H1 (cell line): ENCODE measurements at regions not wholly inside any gene's neighbourhood (a gene's known extent, or its start where the extent isn't known, plus 50 kb on each side); places are given as distances from the start of the nearest gene placed in this dataset.

ENCODE experiments used
- CTCF ChIA-PET: fragments of 300-600 bp; sonication (Branson Sonifier 250); formaldehyde crosslinking; loops from one replicate; lab custom pipeline; 2021; ENCODE audit not compliant: partially characterized antibody; lab: Charles Lee
- POLR2A ChIA-PET: fragments of 300-600 bp; sonication (Branson Sonifier 250); formaldehyde crosslinking; loops from one replicate; lab custom pipeline; 2021; ENCODE audit warnings: inconsistent platforms; ENCODE audit not compliant: partially characterized antibody; lab: Charles Lee
- DNase-seq, 2 experiments: peaks; one replicate each; pipeline versions ENCODE4 v3.0.0 to v3.0.0-alpha.2; 2010 to 2022; ENCODE audit warnings: low spot score in 2 of 2, low read depth in 1 of 2, mixed read lengths in 1 of 2
- FAIRE-seq: peaks from 2 replicates; lab custom pipeline; 2011; peaks lifted over from hg19 to GRCh38; lab: Jason Lieb, UNC
- H2AFZ ChIP-seq: 2 replicates; pipeline ENCODE4 v1.8.1; 2012; ENCODE audit warnings: low read length, inconsistent platforms
- H2AK5ac ChIP-seq: 2 replicates; pipeline ENCODE4 v1.6.1; 2013; ENCODE audit warnings: low read depth, low read length
- H2BK120ac ChIP-seq: replicated peaks from 2 replicates; pipeline ENCODE3; 2013; ENCODE audit warnings: low read depth, low read length, inconsistent platforms
- H2BK12ac ChIP-seq: 2 replicates; pipeline ENCODE4 v1.6.1; 2013; ENCODE audit warnings: low read depth, low read length
- H2BK15ac ChIP-seq: 2 replicates; pipeline ENCODE4 v1.6.1; 2013; ENCODE audit warnings: low read length
- H2BK20ac ChIP-seq: 2 replicates; pipeline ENCODE4 v1.6.1; 2013; ENCODE audit warnings: low read length
- H2BK5ac ChIP-seq: 2 replicates; pipeline ENCODE4 v1.6.1; 2013; ENCODE audit warnings: low read depth, low read length
- H3K14ac ChIP-seq: 2 replicates; pipeline ENCODE4 v1.6.1; 2013; ENCODE audit warnings: inconsistent platforms; ENCODE audit not compliant: insufficient read length
- H3K18ac ChIP-seq: 2 replicates; pipeline ENCODE4 v1.6.1; 2013; ENCODE audit warnings: low read length; ENCODE audit errors: extremely low read depth
- H3K23ac ChIP-seq: 2 replicates; pipeline ENCODE4 v1.6.1; 2013; ENCODE audit warnings: inconsistent platforms; ENCODE audit not compliant: insufficient read length
- H3K23me2 ChIP-seq: 2 replicates; pipeline ENCODE4 v1.6.1; 2013; ENCODE audit warnings: low read depth, low read length
- H3K27ac ChIP-seq: 2 replicates; pipeline ENCODE4 v1.6.1; 2011; ENCODE audit warnings: low read depth, low read length, inconsistent platforms
- H3K27me3 ChIP-seq, 4 experiments: replicated peaks in 1 of 4; 1 replicate in 1 of 4; 2 replicates in 3 of 4; pipeline versions ENCODE4 v1.6.1 to v1.8.1; 2011 to 2013; ENCODE audit warnings: low read length in 3 of 4, mild to moderate bottlenecking in 3 of 4, inconsistent platforms in 2 of 4, mixed read lengths in 2 of 4, moderate library complexity in 1 of 4; ENCODE audit not compliant: control insufficient read depth in 3 of 4, insufficient read depth in 3 of 4; ENCODE audit errors: extremely low read depth in 1 of 4
- H3K36me3 ChIP-seq, 4 experiments: 2 replicates each; pipeline versions ENCODE4 v1.6.1 to v1.8.1; 2011 to 2013; ENCODE audit warnings: mild to moderate bottlenecking in 4 of 4, low read length in 3 of 4, moderate library complexity in 2 of 4, control low read depth in 1 of 4, inconsistent platforms in 1 of 4; ENCODE audit not compliant: insufficient read depth in 4 of 4, control insufficient read depth in 2 of 4
- H3K4ac ChIP-seq: replicated peaks from 2 replicates; pipeline ENCODE3; 2013; ENCODE audit warnings: low read length, low read depth, mixed read lengths, inconsistent platforms; ENCODE audit not compliant: insufficient read length
- H3K4me1 ChIP-seq, 4 experiments: replicated peaks in 1 of 4; 1 replicate in 1 of 4; 2 replicates in 3 of 4; pipeline versions ENCODE4 v1.6.1 to v1.8.1; 2011 to 2013; ENCODE audit warnings: low read length in 3 of 4, inconsistent platforms in 2 of 4, mixed read lengths in 1 of 4; ENCODE audit not compliant: insufficient read depth in 4 of 4, control insufficient read depth in 3 of 4
- H3K4me2 ChIP-seq, 2 experiments: 2 replicates each; pipeline versions ENCODE4 v1.6.1 to v1.8.1; 2011 to 2013; ENCODE audit warnings: low read depth in 2 of 2, low read length in 2 of 2, control low read depth in 1 of 2, inconsistent platforms in 1 of 2, mild to moderate bottlenecking in 1 of 2; ENCODE audit not compliant: insufficient read depth in 1 of 2
- H3K4me3 ChIP-seq, 4 experiments: fragments of 200-600, 300-600 bp in 1 of 4; sonication (generic), shearing (Covaris generic), sonication (Bioruptor Twin) in 1 of 4; 2 replicates each; pipeline versions ENCODE4 v1.5.1 to v1.8.1; 2011 to 2016; ENCODE audit warnings: low read length in 4 of 4, low read depth in 3 of 4, control low read depth in 2 of 4, inconsistent platforms in 2 of 4, mild to moderate bottlenecking in 2 of 4, mixed read lengths in 1 of 4, moderate library complexity in 1 of 4; ENCODE audit not compliant: insufficient read depth in 2 of 4; ENCODE audit errors: extremely low read depth in 1 of 4
- H3K56ac ChIP-seq: replicated peaks from 2 replicates; pipeline ENCODE3; 2013; ENCODE audit warnings: low read depth, mild to moderate bottlenecking, mixed read lengths, low read length, inconsistent platforms; ENCODE audit not compliant: insufficient read length
- H3K79me1 ChIP-seq: 2 replicates; pipeline ENCODE4 v1.6.1; 2013; ENCODE audit warnings: low read depth, low read length, control low read depth
- H3K79me2 ChIP-seq, 2 experiments: 2 replicates each; pipeline versions ENCODE4 v1.6.1 to v1.8.1; 2012 to 2013; ENCODE audit warnings: low read length in 2 of 2, mild to moderate bottlenecking in 2 of 2, inconsistent platforms in 1 of 2; ENCODE audit not compliant: insufficient read depth in 2 of 2, control insufficient read depth in 1 of 2
- H3K9ac ChIP-seq, 4 experiments: replicated peaks in 1 of 4; 1 replicate in 1 of 4; 2 replicates in 3 of 4; pipeline versions ENCODE4 v1.6.1 to v1.8.1; 2011 to 2013; ENCODE audit warnings: low read depth in 3 of 4, low read length in 3 of 4, control low read depth in 2 of 4, mild to moderate bottlenecking in 2 of 4, moderate library complexity in 2 of 4, inconsistent platforms in 1 of 4; ENCODE audit errors: extremely low read depth in 1 of 4
- H3K9me3 ChIP-seq, 2 experiments: 2 replicates each; pipeline versions ENCODE4 v1.6.1 to v1.8.1; 2012 to 2013; ENCODE audit warnings: mild to moderate bottlenecking in 2 of 2, moderate library complexity in 2 of 2, control low read depth in 1 of 2, inconsistent platforms in 1 of 2, low read depth in 1 of 2, low read length in 1 of 2, mixed read lengths in 1 of 2; ENCODE audit not compliant: insufficient read depth in 2 of 2
- H4K20me1 ChIP-seq, 2 experiments: replicated peaks in 1 of 2; 2 replicates each; pipeline versions ENCODE3 to v1.8.1; 2011 to 2013; ENCODE audit warnings: inconsistent platforms in 2 of 2, low read length in 2 of 2, mild to moderate bottlenecking in 1 of 2; ENCODE audit not compliant: insufficient read depth in 2 of 2, control insufficient read depth in 1 of 2
- H4K5ac ChIP-seq: 2 replicates; pipeline ENCODE4 v1.6.1; 2013; ENCODE audit warnings: low read length, low read depth, mixed read lengths, inconsistent platforms; ENCODE audit not compliant: insufficient read length
- H4K8ac ChIP-seq: 2 replicates; pipeline ENCODE4 v1.8.0; 2013; ENCODE audit warnings: mild to moderate bottlenecking, moderate library complexity, low read length, inconsistent platforms; ENCODE audit not compliant: insufficient read depth; ENCODE audit errors: extremely low read depth
- H4K91ac ChIP-seq: replicated peaks from 2 replicates; pipeline ENCODE3; 2013; ENCODE audit warnings: low read length, mixed read lengths, inconsistent platforms; ENCODE audit not compliant: insufficient read length
- BCL11A ChIP-seq, 2 experiments: IDR thresholded peaks; one replicate each; pipeline ENCODE4 v1.6.1; 2011; ENCODE audit warnings: low read depth in 2 of 2, low read length in 2 of 2, mild to moderate bottlenecking in 2 of 2
- CREB1 ChIP-seq: IDR thresholded peaks from 2 replicates; pipeline ENCODE4 v1.6.1; 2012; ENCODE audit warnings: inconsistent platforms
- JUND ChIP-seq: IDR thresholded peaks from 2 replicates; pipeline ENCODE4 v1.6.1; 2011; ENCODE audit warnings: mild to moderate bottlenecking, improper control_type of control experiment, low read length
- MAFK ChIP-seq: IDR thresholded peaks from 2 replicates; pipeline ENCODE4 v1.6.1; 2012; ENCODE audit warnings: low read depth, mild to moderate bottlenecking, improper control_type of control experiment, low read length
- RBBP5 ChIP-seq: IDR thresholded peaks from 2 replicates; pipeline ENCODE4 v1.7.1; 2012; ENCODE audit warnings: low read depth, mild to moderate bottlenecking, inconsistent platforms, low read length, moderate library complexity, borderline replicate concordance
- RFX5 ChIP-seq: IDR thresholded peaks from 2 replicates; pipeline ENCODE4 v1.6.1; 2011; ENCODE audit warnings: low read depth, low read length, improper control_type of control experiment, borderline replicate concordance
- SIN3A ChIP-seq, 2 experiments: IDR thresholded peaks in 1 of 2; conservative IDR thresholded peaks in 1 of 2; 2 replicates each; pipeline ENCODE4 v1.6.1; 2011 to 2012; ENCODE audit warnings: low read length in 2 of 2, improper control_type of control experiment in 1 of 2, low read depth in 1 of 2, mild to moderate bottlenecking in 1 of 2
- SUZ12 ChIP-seq: fragments of 200-600 bp; sonication (generic); IDR thresholded peaks from 2 replicates; pipeline ENCODE4 v1.6.1; 2012; ENCODE audit warnings: mild to moderate bottlenecking, inconsistent platforms, low read length, moderate library complexity, mixed read lengths
- TAF1 ChIP-seq: IDR thresholded peaks from 2 replicates; pipeline ENCODE4 v1.6.1; 2011; ENCODE audit warnings: mild to moderate bottlenecking, low read depth, low read length
- ZNF274 ChIP-seq: IDR thresholded peaks from 2 replicates; pipeline ENCODE4 v1.7.0; 2012; ENCODE audit warnings: low read length, borderline replicate concordance; ENCODE audit errors: extremely low read depth
- WGBS, 2 experiments: shearing (Covaris generic) in 1 of 2; methylation state at CpG; one replicate each; pipeline versions ENCODE4 v1.1.6 to v1.1.7; 2013 to 2015; ENCODE audit warnings: low lambda C conversion rate in 2 of 2, mixed read lengths in 2 of 2, inconsistent platforms in 1 of 2, low coverage in 1 of 2, missing lambda C conversion rate in 1 of 2; ENCODE audit not compliant: insufficient replicate concordance in 2 of 2, insufficient coverage in 1 of 2, insufficient read length in 1 of 2; ENCODE audit errors: extremely low coverage in 1 of 2, missing lambda C conversion rate in 1 of 2; 5-methylcytosine and 5-hydroxymethylcytosine counted together

GRCh38 chr5:54602475-54602874 is 84.9 kb downstream of the SNX18 start:
- Histone ChIP-seq H4K8ac (no peak overlapping the region), H3K23me2 (no peaks in the 10 kb centered on the region), H4K20me1 (no peaks in the 10 kb centered on the region), H3K27me3 (no peaks in the 10 kb centered on the region), H2BK12ac (no peak overlapping the region), H3K4me2 (no peak overlapping the region), H3K79me1 (no peaks in the 10 kb centered on the region), H2AFZ (no peak overlapping the region), H3K4me3 (no peak overlapping the region), H3K14ac (no peak overlapping the region), H3K36me3 (no peaks in the 10 kb centered on the region), H3K79me2 (no peaks in the 10 kb centered on the region), H2BK5ac (no peak overlapping the region), H3K4ac (no peak overlapping the region), H4K91ac (no peak overlapping the region), H3K56ac (no peak overlapping the region), H4K5ac (no peak overlapping the region), H2BK20ac (no peak overlapping the region), H2AK5ac (no peak overlapping the region), H3K9me3 (no peaks in the 10 kb centered on the region), H2BK120ac (no peak overlapping the region), H3K23ac (no peak overlapping the region), H3K27ac (no peak overlapping the region), H3K18ac (no peak overlapping the region), H3K9ac (no peak overlapping the region), H3K4me1 (no peaks in the 10 kb centered on the region), H2BK15ac (no peak overlapping the region)
- ChIA-PET POLR2A (no interaction called here), CTCF (no interaction called here)
- FAIRE-seq (no peak), DNase-seq (no peak)
- no peak for TF ChIP-seq RBBP5
- no peak for TF ChIP-seq CREB1
- TF ChIP-seq JUND = no peak
- TF ChIP-seq RFX5 = no peak
- no peak for TF ChIP-seq ZNF274
- TF ChIP-seq TAF1 = no peak
- TF ChIP-seq BCL11A (IDR thresholded peaks at IDR 0.05; ENCODE audit: low read depth in 2 of 2, low read length in 2 of 2) = no peak
- TF ChIP-seq SIN3A (conservative IDR thresholded peaks at IDR 0.05 in 1 of 2, IDR thresholded peaks at IDR 0.05 in 1 of 2; ENCODE audit: low read depth in 1 of 2, low read length in 2 of 2) = no peak
- TF ChIP-seq MAFK = no peak
- no peak for TF ChIP-seq SUZ12
- 99% methylated on average over 7 of the region's 7 CpGs; no CpG with 5 or more reads in 1 of the 2 experiments for WGBS, 2 experiments
